Immature natural killer cell (primary cell): ENCODE measurements at regions not wholly inside any gene's neighbourhood (a gene's known extent, or its start where the extent isn't known, plus 50 kb on each side); places are given as distances from the start of the nearest gene placed in this dataset.

Experiments
- DNase-seq, 3 donors: peaks; one replicate each; pipeline ENCODE4 v3.0.0; 2022; ENCODE audit warnings: mixed read lengths in 1 of 3
- H3K27ac Mint-ChIP-seq, 6 donors: one replicate each; pipeline ENCODE4 v1.8.0; 2020; ENCODE audit warnings: mixed read lengths in 6 of 6, mild to moderate bottlenecking in 5 of 6, inconsistent platforms in 4 of 6, moderate library complexity in 3 of 6
- H3K27me3 Mint-ChIP-seq, 3 donors: one replicate each; pipeline ENCODE4 v1.8.0; 2020 to 2021; ENCODE audit warnings: low read depth in 3 of 3, mild to moderate bottlenecking in 3 of 3, mixed read lengths in 3 of 3, moderate library complexity in 3 of 3, inconsistent platforms in 1 of 3
- H3K36me3 Mint-ChIP-seq, 3 donors: one replicate each; pipeline ENCODE4 v1.8.0; 2020; ENCODE audit warnings: mixed read lengths in 3 of 3, inconsistent platforms in 2 of 3, mild to moderate bottlenecking in 2 of 3
- H3K4me1 Mint-ChIP-seq, 2 donors: one replicate each; pipeline ENCODE4 v1.8.0; 2020; ENCODE audit warnings: inconsistent platforms in 2 of 2, mild to moderate bottlenecking in 2 of 2, mixed read lengths in 2 of 2, moderate library complexity in 1 of 2
- H3K4me3 Mint-ChIP-seq, 5 donors: one replicate each; pipeline ENCODE4 v1.8.0; 2020; ENCODE audit warnings: mild to moderate bottlenecking in 5 of 5, mixed read lengths in 5 of 5, inconsistent platforms in 3 of 5, moderate library complexity in 3 of 5
- H3K9me3 Mint-ChIP-seq, 6 donors: one replicate each; pipeline ENCODE4 v1.8.0; 2020; ENCODE audit warnings: mild to moderate bottlenecking in 6 of 6, mixed read lengths in 6 of 6, inconsistent platforms in 4 of 6, moderate library complexity in 3 of 6

DNA sequence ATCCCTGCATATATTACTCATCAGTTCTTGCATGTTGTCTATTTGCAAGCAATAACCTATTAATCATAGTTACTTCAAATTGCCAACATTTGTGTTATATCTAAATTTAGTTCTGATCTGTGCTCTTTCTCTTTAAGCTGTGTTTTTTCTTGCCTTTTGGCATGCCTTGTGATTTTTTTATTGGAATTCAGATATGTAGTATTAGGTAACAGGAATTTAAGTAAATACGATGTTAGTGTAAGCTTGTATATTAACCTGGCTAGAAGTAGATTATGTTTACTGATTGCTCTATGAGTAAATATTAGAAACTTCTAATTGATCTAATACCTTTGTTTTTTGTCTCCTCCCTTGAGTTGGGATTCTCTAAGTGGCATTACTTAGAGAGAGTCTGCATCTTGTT, 718.9 kb upstream of the POT1 start:
- Mint-ChIP-seq H3K4me1 (peaks cover 0 to 10% of the 10 kb centered on the region in 2 donors), H3K9me3 (peaks cover 0 to 14% (median 7%) of the 10 kb centered on the region in 6 donors), H3K4me3 (no peak overlapping the region), H3K27me3 (peaks cover 0 to 2% (median 2%) of the 10 kb centered on the region in 3 donors), H3K36me3 (peaks cover 0 to 4% (median 0%) of the 10 kb centered on the region in 3 donors), H3K27ac (no peak overlapping the region)
- DNase-seq, result no peak

DNA sequence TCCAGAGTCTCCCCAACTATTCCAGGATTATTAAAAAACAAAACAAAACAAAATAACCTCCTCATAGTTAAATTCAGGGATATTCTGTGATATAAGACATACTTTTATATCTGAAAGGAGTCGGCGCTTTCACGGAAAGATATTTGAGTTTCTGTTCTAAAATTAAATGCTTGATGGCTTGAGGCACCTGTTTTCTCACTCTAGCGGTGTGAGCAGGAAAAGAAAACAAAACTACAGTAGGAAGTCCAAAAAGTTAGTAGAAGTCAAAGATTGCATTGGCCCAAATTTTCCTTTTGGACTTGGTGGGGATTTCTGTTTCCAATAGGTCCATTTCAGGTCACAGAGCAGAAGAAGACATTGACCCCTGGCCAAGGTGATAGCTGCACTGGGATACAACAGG, 716.1 kb upstream of the POT1 start:
- peaks cover 0 to 4% (median 0%) of the 10 kb centered on the region in 3 donors for H3K36me3 Mint-ChIP-seq
- H3K27me3 Mint-ChIP-seq, result peaks cover 0 to 2% (median 2%) of the 10 kb centered on the region in 3 donors
- no peak overlapping the region for H3K4me3 Mint-ChIP-seq

DNA sequence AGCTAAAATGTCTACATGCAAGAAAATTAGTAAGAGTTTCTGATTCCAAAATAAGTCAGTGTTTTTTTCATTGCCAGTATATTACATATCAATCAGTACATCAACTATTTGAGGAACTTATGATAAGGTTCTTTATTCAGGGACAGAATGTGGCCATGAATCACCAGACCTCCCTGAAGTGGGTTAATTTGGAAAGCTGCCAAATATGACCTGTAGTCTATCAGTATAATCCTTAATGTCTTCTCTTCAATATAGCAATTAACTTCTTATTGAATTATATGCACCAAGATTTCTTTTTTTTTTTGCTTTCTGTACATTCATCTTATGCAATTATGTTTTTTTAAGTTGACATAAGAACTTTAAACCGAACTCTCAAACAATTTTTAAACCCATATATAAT, 714.5 kb upstream of the POT1 start:
- no peaks in the 10 kb centered on the region for H3K4me1 Mint-ChIP-seq
- peaks cover 0 to 10% (median 7%) of the 10 kb centered on the region in 6 donors for H3K9me3 Mint-ChIP-seq
- H3K27ac Mint-ChIP-seq, result no peak overlapping the region

More for the DNA sequence above, 716.1 kb upstream of the POT1 start:
- Mint-ChIP-seq H3K27ac (no peak overlapping the region), H3K9me3 (peaks cover 0 to 9% (median 7%) of the 10 kb centered on the region in 6 donors), H3K4me1 (no peaks in the 10 kb centered on the region)
- DNase-seq, result no peak

DNA sequence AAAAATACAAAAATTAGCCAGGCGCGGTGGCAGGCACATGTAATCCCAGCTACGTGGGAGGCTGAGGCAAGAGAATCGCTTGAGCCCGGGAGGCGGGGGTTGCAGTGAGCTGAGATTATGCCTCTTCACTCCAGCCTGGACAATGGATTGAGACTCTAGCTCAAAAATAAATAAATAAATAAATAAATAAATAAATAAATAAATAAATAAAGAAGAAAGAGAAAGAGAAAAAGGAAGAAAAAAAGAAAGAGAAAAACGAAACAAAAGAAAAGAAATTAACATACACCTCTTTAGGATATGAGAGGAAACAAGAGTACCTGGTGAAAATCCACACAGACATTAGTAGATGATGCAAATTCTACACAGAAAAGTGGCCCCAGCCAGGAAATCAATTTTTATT, 713.7 kb upstream of the POT1 start:
- H3K27me3 Mint-ChIP-seq, result peaks cover 0 to 2% (median 0%) of the 10 kb centered on the region in 3 donors
- H3K27ac Mint-ChIP-seq, result no peak overlapping the region
- H3K4me1 Mint-ChIP-seq, result no peaks in the 10 kb centered on the region
- peaks cover 0 to 7% (median 4%) of the 10 kb centered on the region in 6 donors for H3K9me3 Mint-ChIP-seq
- no peaks in the 10 kb centered on the region for H3K36me3 Mint-ChIP-seq
- no peak overlapping the region for H3K4me3 Mint-ChIP-seq
- no peak for DNase-seq

More for the DNA sequence above, 714.5 kb upstream of the POT1 start:
- DNase-seq, result no peak
- peaks cover 0 to 4% (median 0%) of the 10 kb centered on the region in 3 donors for H3K36me3 Mint-ChIP-seq
- peaks cover 0 to 2% (median 0%) of the 10 kb centered on the region in 3 donors for H3K27me3 Mint-ChIP-seq
- H3K4me3 Mint-ChIP-seq, result no peak overlapping the region

DNA sequence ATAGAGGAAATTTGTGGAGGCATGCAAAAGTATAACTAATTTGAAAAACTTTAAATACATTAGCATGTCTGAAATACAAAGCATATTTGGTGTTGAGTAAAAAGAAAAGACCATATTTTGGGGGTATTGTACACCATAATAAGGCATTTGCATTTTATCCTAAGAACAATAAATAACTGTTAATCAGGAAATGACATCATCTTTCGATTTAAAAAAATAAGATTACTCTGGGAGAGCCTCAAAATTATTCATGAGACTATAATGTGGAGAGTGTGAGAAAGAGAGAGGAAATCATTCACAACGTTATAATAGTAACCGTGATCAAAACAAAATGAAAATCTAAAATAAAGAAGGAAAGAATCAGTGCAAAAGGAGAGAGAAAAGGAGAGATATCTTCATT, 712.3 kb upstream of the POT1 start:
- no peak overlapping the region for H3K4me3 Mint-ChIP-seq
- DNase-seq, result no peak
- no peaks in the 10 kb centered on the region for H3K27me3 Mint-ChIP-seq
- no peaks in the 10 kb centered on the region for H3K36me3 Mint-ChIP-seq
- H3K9me3 Mint-ChIP-seq, result peaks cover 0 to 5% (median 1%) of the 10 kb centered on the region in 6 donors
- no peaks in the 10 kb centered on the region for H3K4me1 Mint-ChIP-seq
- H3K27ac Mint-ChIP-seq, result no peak overlapping the region

DNA sequence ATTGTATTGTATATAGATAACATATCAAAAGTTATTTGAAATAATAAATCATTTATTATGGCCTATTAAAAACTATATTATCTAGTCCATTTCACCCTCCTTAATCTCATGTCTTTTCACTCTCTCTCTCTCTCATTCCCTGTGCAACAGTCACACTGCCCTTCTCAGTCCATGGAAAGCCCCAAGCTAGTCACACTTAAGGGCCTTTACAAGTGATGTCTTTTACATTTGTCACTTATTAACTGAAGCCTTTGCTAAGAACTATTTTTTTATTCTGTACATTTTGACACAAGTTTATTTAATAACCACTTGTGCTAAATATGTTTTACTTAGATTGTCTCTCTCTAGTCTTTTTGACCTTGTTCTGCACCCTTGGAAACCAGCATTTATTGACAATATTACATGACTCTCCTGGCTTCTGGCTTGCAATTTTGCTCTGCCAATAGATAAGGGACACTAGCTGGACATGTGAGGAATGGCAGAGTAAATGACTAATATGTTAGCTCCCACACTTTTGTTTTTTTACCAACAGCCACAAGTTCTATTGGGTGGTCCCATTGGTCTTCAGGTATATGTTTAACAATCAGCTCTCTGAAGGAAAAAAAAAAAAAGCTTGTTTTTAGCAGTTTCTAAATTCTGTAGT, 706.8 kb upstream of the POT1 start:
- Mint-ChIP-seq H3K9me3 (peaks cover 0 to 4% (median 3%) of the 10 kb centered on the region in 6 donors), H3K36me3 (no peaks in the 10 kb centered on the region), H3K4me1 (no peaks in the 10 kb centered on the region), H3K4me3 (no peak overlapping the region), H3K27me3 (peaks cover 0 to 2% (median 0%) of the 10 kb centered on the region in 3 donors), H3K27ac (no peak overlapping the region)
- no peak for DNase-seq

DNA sequence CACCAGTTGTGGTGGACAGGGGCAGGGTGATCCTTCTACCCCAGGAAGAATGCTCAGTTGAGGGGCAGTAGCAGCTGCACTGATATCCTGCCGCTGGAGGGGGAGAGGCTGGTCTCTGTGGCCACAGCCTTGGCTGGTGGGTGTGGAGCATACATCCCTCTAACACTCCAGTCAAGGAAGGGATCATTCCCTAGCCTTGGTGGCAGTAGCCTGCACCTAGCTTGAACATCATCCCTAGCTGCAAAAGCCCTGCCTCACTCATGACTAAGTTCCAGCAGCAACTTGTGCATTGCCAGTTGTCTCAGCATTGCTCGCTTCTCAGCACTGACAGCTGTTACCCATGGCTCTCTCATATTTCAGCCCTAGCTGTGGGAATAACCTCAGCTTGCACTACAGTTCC, 688.9 kb upstream of the POT1 start:
- Mint-ChIP-seq H3K9me3 (peaks cover 7 to 35% (median 17%) of the 10 kb centered on the region in 6 donors), H3K4me1 (peaks cover 8 to 16% of the 10 kb centered on the region in 2 donors), H3K36me3 (peaks cover 0 to 6% (median 0%) of the 10 kb centered on the region in 3 donors), H3K27me3 (peaks cover 0 to 2% (median 1%) of the 10 kb centered on the region in 3 donors), H3K27ac (no peak overlapping the region), H3K4me3 (no peak overlapping the region)
- DNase-seq, result no peak

DNA sequence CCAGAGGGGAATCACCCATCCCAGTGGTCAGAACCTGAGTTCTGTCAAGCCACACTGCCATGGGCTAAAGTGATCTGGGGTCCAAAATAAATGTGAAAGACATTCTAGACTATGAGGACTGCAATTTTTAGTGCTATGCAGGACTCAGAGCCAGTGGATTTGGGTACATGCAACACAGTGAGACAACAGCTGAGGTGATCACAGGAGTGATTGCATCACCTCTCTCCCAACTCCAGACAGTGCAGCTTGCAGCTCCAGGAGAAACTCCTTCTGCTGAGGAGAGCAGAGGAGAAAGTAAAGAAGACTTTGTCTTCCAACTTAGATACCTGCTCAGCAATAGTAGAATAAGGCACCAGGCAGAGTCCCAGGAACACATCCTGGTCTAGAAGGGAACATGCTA, 682.0 kb upstream of the POT1 start:
- H3K9me3 Mint-ChIP-seq, result peaks cover 3 to 45% (median 8%) of the 10 kb centered on the region in 6 donors

DNA sequence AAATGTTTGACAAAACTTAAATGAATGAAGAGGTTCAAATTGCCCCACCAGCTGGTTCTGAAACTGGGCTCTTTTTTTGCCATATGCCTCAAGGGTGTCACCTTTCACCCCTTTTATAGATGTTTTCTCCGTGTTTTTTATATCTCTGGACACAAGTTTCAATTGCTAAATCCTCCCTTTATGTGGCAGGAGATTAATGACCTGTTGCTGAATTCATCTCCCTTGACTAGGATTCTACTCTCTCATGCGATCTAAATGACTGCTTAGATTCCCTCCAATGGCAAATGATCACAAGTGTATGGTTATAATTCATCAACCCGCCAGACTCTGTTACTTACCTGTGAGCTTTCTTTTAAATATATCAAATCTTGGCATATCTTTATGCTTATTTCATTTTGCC, 677.0 kb upstream of the POT1 start:
- Mint-ChIP-seq H3K9me3 (peaks cover 0 to 19% (median 2%) of the 10 kb centered on the region in 6 donors), H3K27ac (no peak overlapping the region), H3K4me3 (no peak overlapping the region), H3K4me1 (no peaks in the 10 kb centered on the region), H3K27me3 (no peaks in the 10 kb centered on the region), H3K36me3 (no peaks in the 10 kb centered on the region)
- DNase-seq, result no peak

More for the DNA sequence above, 682.0 kb upstream of the POT1 start:
- Mint-ChIP-seq H3K27me3 (no peaks in the 10 kb centered on the region), H3K4me1 (no peaks in the 10 kb centered on the region), H3K27ac (no peak overlapping the region), H3K36me3 (no peaks in the 10 kb centered on the region), H3K4me3 (no peak overlapping the region)
- DNase-seq, result no peak

DNA sequence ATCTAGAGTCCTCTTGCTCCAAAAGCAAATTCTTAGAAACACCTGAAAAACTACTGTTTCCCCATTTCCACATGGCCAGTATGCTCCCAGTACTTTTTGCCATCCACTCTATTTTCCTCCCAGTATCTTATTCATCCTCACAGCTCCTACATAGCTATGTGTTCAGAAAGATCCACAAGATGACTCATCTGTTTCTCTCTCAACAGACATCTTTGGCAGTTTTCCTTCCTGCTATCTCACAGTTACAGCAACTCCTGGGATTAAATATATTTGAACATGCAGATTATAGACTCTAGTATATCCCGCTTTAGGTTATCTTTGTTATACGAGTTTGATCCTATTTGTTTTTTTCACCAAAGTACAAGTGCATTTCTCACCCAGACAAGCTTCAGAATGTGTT, 675.6 kb upstream of the POT1 start:
- Mint-ChIP-seq H3K4me3 (no peak overlapping the region), H3K27ac (no peak overlapping the region), H3K4me1 (no peaks in the 10 kb centered on the region), H3K36me3 (no peaks in the 10 kb centered on the region), H3K27me3 (no peaks in the 10 kb centered on the region), H3K9me3 (peaks cover 0 to 8% (median 2%) of the 10 kb centered on the region in 6 donors)
- DNase-seq, result no peak

DNA sequence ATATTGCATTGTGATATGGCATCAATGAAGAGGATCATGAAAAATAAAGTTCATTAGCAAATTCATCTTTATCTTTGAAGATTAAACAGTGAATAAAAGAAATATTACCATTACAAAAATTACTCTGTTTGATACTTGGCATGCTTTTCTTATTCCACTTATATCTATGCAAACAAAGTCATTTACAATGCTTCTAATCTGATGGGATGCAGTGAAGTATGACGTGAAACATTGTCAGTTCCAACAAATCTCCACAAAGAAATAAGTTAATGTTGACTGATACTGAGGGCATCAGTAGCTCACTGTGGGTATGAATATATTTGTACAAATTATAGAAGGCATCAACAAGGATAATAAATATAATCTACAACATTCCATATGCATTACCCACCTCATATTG, 672.8 kb upstream of the POT1 start:
- Mint-ChIP-seq H3K27me3 (no peaks in the 10 kb centered on the region), H3K4me1 (no peaks in the 10 kb centered on the region), H3K36me3 (no peaks in the 10 kb centered on the region), H3K9me3 (peaks cover 0 to 8% (median 3%) of the 10 kb centered on the region in 6 donors), H3K4me3 (no peak overlapping the region), H3K27ac (no peak overlapping the region)
- DNase-seq, result no peak

DNA sequence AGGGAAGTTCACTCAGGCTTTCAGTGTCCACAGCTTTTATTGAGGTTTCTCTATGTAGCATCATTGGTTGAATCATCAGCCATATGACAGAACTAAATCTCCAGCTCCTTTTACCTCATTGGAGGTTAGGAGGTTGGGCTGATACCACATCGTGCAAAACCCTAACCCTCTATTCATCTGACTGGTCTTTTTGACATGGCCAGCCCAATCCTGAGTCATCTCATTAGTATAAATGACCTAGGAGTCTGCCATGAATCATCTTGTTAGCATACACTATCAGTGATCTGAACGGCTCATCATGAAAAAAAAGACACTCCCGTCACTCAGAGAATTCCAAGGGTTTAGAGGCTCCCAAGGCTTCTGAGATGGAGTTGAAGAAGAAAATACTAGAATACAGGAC, 669.8 kb upstream of the POT1 start:
- Mint-ChIP-seq H3K4me3 (no peak overlapping the region), H3K9me3 (peaks cover 0 to 8% (median 3%) of the 10 kb centered on the region in 6 donors)

DNA sequence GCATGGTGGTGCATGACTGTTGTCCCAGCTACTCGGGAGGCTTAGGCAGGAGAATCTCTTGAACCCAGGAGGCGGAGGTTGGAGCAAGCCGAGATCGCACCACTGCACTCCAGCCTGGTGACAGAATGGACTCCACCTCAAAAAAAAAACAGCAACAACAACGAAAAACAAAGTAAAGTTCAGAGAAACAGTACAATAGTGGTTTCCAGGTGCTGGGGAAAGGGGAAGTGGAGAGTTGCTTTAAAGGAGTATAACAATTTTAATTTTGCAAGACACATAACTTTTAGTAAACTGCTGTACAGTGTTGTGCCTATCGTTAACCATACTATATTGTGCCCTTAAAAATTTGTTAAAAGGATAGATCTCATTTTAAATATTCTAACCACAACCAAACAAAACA, 662.7 kb upstream of the POT1 start:
- DNase-seq, result no peak
- no peak overlapping the region for H3K27ac Mint-ChIP-seq
- no peaks in the 10 kb centered on the region for H3K36me3 Mint-ChIP-seq
- H3K4me3 Mint-ChIP-seq, result no peak overlapping the region
- peaks cover 1 to 16% (median 5%) of the 10 kb centered on the region in 6 donors for H3K9me3 Mint-ChIP-seq
- H3K27me3 Mint-ChIP-seq, result peaks cover 0 to 2% (median 0%) of the 10 kb centered on the region in 3 donors
- no peaks in the 10 kb centered on the region for H3K4me1 Mint-ChIP-seq

More for the DNA sequence above, 669.8 kb upstream of the POT1 start:
- DNase-seq, result no peak
- H3K27me3 Mint-ChIP-seq, result no peaks in the 10 kb centered on the region
- no peaks in the 10 kb centered on the region for H3K4me1 Mint-ChIP-seq
- H3K36me3 Mint-ChIP-seq, result no peaks in the 10 kb centered on the region
- no peak overlapping the region for H3K27ac Mint-ChIP-seq

DNA sequence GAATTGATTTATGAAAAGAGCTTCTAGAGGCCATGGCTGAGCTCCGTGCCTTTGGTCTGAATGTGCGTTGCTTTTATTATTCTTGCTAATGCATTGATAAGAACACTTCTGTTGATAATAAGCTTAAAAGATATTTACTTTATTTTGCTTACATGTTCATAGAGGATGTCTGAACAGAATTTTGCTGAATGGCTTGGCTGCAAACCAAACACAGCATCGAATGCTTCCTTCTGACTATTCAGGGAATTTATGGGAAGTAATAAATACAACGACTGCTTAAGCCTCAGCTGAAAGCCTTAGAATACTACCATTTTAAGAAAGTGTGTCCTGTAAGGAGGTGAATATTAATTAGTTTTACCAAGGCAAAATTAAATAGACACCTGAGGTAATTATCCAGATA, 643.5 kb upstream of the POT1 start:
- no peak overlapping the region for H3K27ac Mint-ChIP-seq
- no peaks in the 10 kb centered on the region for H3K36me3 Mint-ChIP-seq
- no peaks in the 10 kb centered on the region for H3K4me1 Mint-ChIP-seq
- no peak overlapping the region for H3K4me3 Mint-ChIP-seq
- no peaks in the 10 kb centered on the region for H3K27me3 Mint-ChIP-seq
- H3K9me3 Mint-ChIP-seq, result peaks cover 0 to 7% (median 2%) of the 10 kb centered on the region in 6 donors
- DNase-seq, result no peak

DNA sequence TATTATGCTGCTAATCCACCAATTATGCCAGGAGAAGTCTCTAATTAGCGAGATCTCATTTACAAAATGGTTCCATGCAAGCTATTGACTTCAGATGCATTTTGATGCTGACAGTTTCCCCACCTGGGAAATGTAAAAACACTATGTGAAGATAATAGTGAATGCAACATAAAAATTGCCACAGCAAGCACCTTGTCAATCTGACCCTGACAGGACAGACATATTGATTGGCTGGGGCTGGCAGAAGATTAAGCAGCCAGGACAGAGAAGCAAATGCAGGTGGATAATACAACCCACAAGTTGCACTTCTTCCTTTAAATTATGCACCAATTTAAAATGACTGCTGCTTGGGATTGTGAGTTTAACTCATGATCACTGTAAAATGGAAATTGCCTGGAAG, 642.8 kb upstream of the POT1 start:
- no peak for DNase-seq
- Mint-ChIP-seq H3K27ac (no peak overlapping the region), H3K4me1 (no peaks in the 10 kb centered on the region), H3K9me3 (peaks cover 0 to 7% (median 1%) of the 10 kb centered on the region in 6 donors), H3K27me3 (no peaks in the 10 kb centered on the region), H3K4me3 (no peak overlapping the region), H3K36me3 (no peaks in the 10 kb centered on the region)
